AG10803 (cell line): ENCODE measurements at regions not wholly inside any gene's neighbourhood (a gene's known extent, or its start where the extent isn't known, plus 50 kb on each side); places are given as distances from the start of the nearest gene placed in this dataset.

ENCODE experiments used
- DNase-seq: peaks from one replicate; pipeline ENCODE4 v3.0.0; 2010; ENCODE audit warnings: low read depth
- H3K4me3 ChIP-seq: 2 replicates; pipeline ENCODE4 v1.5.1; 2011; ENCODE audit warnings: mild to moderate bottlenecking, low read length, control low read depth
- TF ChIP-seq, protein P1 (sequence below): conservative IDR thresholded peaks from 2 replicates; pipeline ENCODE4 v1.5.1; 2011; ENCODE audit warnings: mild to moderate bottlenecking, low read length, control low read depth, inconsistent platforms

DNA sequence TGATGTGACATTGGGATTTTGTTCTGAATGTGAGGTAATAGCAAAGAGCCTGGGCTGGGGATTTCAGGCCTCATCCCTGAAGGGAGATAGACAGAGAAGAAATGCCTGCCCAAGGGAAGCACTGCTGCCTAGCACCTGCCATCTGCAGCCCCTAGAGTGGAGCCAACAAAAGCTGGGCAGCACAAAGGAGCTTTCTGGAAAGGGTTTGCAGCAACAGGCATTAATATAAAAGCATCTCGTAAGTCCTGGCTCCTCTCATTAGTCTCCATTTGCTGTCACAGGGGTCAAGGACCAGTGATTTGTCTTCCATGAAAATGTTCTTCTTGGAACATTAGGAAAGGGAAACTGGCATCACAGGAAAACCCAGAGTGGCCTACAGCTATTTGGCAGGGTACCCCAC lies 157.2 kb upstream of the SLC14A2 start:
- TF ChIP-seq, protein P1, sequence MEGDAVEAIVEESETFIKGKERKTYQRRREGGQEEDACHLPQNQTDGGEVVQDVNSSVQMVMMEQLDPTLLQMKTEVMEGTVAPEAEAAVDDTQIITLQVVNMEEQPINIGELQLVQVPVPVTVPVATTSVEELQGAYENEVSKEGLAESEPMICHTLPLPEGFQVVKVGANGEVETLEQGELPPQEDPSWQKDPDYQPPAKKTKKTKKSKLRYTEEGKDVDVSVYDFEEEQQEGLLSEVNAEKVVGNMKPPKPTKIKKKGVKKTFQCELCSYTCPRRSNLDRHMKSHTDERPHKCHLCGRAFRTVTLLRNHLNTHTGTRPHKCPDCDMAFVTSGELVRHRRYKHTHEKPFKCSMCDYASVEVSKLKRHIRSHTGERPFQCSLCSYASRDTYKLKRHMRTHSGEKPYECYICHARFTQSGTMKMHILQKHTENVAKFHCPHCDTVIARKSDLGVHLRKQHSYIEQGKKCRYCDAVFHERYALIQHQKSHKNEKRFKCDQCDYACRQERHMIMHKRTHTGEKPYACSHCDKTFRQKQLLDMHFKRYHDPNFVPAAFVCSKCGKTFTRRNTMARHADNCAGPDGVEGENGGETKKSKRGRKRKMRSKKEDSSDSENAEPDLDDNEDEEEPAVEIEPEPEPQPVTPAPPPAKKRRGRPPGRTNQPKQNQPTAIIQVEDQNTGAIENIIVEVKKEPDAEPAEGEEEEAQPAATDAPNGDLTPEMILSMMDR, result no peak
- no peak overlapping the region for H3K4me3 ChIP-seq
- DNase-seq, result no peak

DNA sequence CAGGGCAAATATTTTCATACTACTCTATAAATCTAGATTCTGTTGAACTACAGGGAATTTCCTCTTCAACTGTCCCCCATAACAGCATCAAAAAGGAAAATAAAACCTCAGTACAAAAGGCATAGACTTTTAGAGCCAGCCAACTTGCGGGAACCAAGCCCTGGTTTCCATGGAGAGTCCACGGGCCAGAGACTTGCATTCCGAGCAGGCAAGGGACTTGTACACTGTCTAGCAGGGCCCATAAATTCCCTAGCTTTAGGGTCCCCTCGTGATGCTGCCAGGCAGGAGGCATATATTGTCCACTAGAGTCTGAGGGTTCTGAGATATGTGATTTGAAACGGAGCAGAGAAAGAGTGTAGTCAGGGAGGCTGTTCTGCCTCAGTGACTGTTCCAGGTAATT lies 153.1 kb upstream of the SLC14A2 start:
- no peak overlapping the region for H3K4me3 ChIP-seq
- no peak for DNase-seq
- TF ChIP-seq, protein P1, result no peak

- no peak for DNase-seq
- TF ChIP-seq, protein P1, result no peak
- H3K4me3 ChIP-seq, result no peak overlapping the region
Observed at GRCh38 chr18:45463451-45463850, 151.8 kb upstream of the SLC14A2 start.

GRCh38 chr18:45464619-45465018 lies 150.7 kb upstream of the SLC14A2 start:
- DNase-seq, result no peak
- TF ChIP-seq, protein P1, result no peak

DNA sequence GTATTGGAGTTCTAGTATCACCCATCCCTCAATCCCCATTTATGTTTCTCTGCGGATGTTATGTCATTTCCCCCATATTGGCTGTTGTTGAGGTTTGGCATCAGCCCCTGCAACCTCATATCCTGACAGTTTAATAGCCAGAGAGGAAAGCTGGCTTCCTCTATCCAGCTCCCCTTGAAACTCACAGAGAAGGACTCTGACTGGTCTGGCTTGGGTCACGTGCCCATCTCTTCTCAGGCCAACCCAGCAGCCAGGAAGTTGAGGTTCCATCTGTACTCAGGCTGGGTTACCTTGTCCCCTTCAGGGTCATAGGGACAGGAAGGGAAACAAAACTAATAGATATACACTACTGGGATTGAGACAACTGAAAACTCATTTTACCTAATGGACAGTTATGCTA lies 148.0 kb upstream of the SLC14A2 start:
- no peak for DNase-seq
- TF ChIP-seq, protein P1, result no peak
- H3K4me3 ChIP-seq, result no peak overlapping the region

More at GRCh38 chr18:45464619-45465018, 150.7 kb upstream of the SLC14A2 start:
- H3K4me3 ChIP-seq, result no peak overlapping the region

DNA sequence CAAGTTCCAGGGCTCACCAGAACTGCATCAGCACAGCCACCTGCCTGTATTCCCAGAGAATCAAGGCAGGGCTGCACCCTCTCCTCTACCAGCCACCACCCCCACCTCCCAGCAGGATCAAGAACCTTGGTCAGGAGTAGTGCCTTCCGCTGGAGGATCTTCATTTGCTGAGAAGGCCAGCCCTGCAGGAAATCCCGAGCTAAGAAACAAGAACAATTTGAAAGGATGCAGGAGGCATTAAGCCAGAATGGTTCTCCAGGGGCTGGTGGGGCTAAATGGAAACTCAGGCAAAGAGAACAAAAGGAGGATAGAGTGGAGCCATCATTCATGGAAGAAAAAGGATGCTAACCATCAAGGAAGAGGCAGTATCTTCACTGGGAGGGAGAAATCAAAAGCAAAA lies 147.3 kb upstream of the SLC14A2 start:
- DNase-seq, result no peak
- no peak overlapping the region for H3K4me3 ChIP-seq
- TF ChIP-seq, protein P1, result no peak

GRCh38 chr18:45478889-45479288 lies 136.4 kb upstream of the SLC14A2 start:
- H3K4me3 ChIP-seq, result no peak overlapping the region
- TF ChIP-seq, protein P1, result no peak
- DNase-seq, result no peak
